Gastrocnemius medialis (tissue), 4 donors: ENCODE measurements at regions not wholly inside any gene's neighbourhood (a gene's known extent, or its start where the extent isn't known, plus 50 kb on each side); places are given as distances from the start of the nearest gene placed in this dataset.

Source experiments
- CTCF ChIP-seq, 5 experiments: fragments of 450-650 bp in 3 of 5; fragments of 200-600 bp in 2 of 5; sonication (generic) in 2 of 5; IDR thresholded peaks in 4 of 5; conservative IDR thresholded peaks in 1 of 5; 1 replicate in 4 of 5; 2 replicates in 1 of 5; pipeline ENCODE4 v1.5.1; 2016 to 2019; ENCODE audit warnings: antibody characterized with exemption in 5 of 5, mild to moderate bottlenecking in 3 of 5, moderate library complexity in 3 of 5
- POLR2A ChIP-seq, 2 donors: fragments of 450-650 bp; IDR thresholded peaks; one replicate each; pipeline ENCODE4 v1.6.1; 2017; ENCODE audit warnings: antibody characterized with exemption in 2 of 2, mild to moderate bottlenecking in 2 of 2, moderate library complexity in 2 of 2

GRCh38 chr2:39998617-39999016, 219.6 kb upstream of the THUMPD2 start:
- TF ChIP-seq CTCF (IDR thresholded peaks at IDR 0.05 in 4 of 5, conservative IDR thresholded peaks at IDR 0.05 in 1 of 5) (no peak), POLR2A (IDR thresholded peaks at IDR 0.05) (no peak)
